HCEC 1CT (cell line): ENCODE measurements at regions not wholly inside any gene's neighbourhood (a gene's known extent, or its start where the extent isn't known, plus 50 kb on each side); places are given as distances from the start of the nearest gene placed in this dataset.
"Not testable (repeated sequence)": the region's sequence is repeated elsewhere in the genome, so short reads cannot be mapped to it uniquely, and the experiment has no call there.

Experiments used
- DNase-seq: peaks from one replicate; pipeline ENCODE4 v3.0.0-alpha.2; 2017

DNA sequence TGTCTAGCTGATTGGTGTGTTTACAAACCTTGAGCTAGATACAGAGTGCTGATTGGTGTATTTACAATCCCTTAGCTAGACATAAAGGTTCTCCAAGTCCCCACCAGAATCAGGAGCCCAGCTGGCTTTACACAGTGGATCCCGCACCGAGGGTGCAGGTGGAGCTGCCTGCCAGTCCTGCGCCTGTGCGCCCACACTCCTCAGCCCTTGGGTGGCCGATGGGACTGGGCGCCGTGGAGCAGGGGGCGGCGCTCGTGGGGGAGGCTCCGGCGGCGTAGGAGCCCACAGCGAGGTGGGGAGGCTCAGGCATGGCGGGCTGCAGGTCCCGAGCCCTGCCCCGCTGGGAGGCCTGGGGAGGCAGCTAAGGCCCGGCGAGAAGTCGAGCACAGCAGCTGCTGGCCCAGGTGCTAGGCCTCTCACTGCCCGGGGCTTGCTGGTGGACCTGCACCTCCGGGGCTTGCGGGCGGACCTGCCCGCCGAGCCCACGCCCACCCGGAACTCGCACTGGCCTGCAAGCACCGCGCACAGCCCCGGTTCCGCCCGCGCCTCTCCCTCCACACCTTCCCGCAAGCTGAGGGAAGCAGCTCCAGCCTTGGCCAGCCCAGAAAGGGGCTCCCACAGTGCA, 51.0 kb upstream of the CDYL start:
- DNase-seq, result not testable (repeated sequence)

DNA sequence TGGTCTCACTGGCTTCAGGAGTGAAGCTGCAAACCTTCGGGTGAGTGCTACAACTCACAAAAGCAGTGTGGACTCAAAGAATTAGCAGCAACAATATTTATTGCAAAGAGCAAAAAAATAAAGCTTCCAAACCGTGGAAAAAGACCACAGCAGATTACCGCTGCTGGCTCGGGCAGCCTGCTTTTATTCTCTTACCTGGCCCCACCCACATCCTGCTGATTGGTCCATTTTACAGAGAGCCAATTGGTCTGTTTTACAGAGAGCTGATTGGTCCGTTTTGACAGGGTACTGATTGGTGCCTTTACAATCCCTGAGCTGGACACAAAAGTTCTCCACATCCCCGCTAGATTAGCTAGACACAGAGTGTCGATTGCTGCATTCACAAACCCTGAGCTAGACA, 51.5 kb upstream of the CDYL start:
- DNase-seq, result not testable (repeated sequence)

DNA sequence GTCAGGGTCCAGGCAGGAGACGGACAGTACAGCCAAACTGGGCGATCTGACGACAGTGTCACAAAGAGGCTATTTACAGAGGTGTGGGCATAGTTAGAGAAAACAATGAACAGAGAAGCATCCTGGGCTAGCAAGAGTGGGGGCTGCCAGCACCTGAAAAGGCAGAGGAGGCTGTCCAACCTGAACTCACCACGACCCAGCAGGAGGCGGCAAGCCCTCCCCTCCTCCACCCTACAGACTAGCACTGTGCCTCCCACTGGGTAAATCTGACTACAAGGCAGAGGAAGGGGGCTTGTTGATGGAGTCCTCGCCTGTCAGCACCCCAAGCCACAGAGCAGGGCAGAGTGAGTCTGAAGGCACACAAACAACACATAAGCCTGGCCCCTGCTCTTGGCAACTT, 52.8 kb upstream of the CDYL start:
- no peak for DNase-seq

DNA sequence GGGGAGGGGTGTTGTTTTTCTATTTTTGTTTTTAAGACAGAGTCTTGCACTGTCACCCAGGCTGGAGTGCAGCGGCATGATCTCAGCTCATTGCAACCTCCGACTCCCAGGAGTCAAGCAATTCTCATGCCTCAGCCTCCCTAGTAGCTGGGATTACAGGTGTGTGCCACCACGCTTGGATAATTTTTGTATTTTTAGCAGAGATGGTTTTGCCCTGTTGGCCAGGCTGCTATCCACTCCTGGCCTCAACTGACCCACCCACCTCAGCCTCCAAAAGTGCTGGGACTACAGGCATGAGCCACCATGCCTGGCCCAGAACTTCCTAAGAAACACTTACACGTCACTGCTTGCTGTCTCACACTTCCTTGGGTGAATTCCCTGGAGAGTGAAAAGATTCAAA, 54.8 kb upstream of the CDYL start:
- DNase-seq, result not testable (repeated sequence)

DNA sequence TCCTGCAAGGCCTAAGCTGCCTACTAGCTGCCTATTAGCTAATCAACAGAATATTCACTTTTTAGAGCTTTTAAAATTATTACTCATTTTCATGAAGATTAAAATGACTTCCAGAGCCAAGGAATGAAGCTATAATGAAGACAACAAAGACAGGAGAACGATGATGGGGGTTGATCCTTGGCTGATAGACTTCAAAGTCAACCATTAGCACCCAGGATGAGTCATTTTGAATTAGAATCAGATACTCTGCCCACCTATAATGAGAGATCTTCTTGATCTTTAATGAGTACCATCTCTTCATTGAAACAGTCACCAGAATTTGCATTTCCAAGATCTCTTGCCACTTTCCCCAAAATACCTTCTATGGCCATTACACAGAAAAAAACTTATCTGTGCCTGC, 56.7 kb upstream of the CDYL start:
- DNase-seq, result no peak

DNA sequence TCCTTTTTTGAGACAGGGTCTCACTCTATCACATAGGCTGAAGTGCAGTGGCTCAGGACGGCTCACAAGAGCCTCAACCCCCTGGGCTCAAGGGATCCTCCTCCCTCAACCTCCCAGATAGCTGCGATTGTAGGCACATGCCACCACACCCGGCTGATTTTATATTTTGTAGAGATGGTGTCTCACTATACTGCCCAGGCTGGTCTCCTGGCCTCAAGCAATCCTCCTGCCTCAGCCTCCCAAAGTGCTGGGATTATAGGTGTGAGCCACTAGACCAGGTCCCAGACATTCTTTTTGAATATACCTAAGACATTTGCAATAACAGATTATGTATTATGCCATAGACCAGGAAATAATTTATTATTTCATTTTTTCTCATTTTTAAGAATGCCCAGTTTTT, 58.3 kb upstream of the CDYL start:
- no peak for DNase-seq

DNA sequence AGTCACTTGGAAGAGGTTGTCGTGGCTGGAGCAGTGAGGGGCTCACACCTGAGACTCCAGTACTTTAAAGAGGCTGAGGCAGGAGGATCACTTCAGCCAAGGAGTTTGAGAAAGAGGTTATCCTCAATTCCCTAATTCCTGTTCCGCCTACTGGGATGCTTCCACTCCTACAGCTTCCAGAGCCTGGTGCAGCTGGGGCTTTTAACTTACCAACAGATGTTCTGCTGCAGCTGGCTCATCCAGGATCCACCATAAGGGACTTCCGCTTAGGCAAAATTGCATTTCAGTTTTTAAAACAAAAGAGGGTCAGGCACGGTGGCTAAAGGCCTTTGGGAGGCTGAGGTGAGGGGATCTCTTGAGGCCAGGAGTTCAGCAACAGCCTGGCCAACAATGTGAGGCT, 59.1 kb upstream of the CDYL start:
- DNase-seq, result no peak

DNA sequence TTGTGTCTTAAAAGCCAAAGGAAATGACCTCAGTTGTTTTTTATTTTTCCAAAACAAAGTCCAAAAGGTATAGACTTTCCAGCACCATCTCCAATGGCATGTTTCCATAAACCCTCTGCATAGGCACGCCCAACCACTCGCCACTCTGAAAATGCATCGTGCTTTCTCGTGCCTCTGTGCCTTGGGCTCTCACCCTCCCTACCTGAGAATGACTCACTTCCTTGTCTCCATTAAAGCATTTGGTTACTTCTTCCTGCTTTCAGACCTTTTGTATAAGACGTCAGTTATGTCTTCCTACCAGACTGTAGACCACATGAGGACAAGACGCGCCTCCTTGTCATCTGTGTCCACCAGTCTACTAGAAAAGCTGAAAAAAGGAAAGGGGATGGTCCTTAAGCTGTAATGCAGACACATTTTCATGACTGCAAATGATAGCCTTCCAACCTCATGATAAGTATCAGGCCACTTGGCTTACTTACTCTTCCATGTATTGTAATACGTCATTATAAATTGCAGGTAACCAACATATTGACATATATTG, 61.2 kb upstream of the CDYL start:
- DNase-seq, result no peak

DNA sequence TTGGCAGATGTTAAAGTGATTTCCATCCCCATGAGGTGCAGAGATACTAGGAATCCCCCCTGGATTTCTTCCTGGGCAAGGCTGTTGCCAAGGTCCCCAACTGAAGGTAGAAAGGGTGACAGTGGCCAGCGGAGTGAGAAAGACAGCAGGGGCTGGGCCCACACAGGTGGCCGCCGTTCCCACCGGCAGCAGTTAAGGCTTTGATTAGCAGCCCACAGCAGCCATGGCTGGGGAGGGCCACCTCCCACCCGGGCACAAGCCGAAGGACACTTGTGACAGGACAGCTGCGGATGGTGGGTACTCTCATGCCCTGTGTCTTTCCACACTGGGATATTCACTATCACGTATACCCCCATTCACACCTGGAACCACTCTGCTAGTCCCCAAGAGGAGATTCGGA, 63.9 kb upstream of the CDYL start:
- no peak for DNase-seq

DNA sequence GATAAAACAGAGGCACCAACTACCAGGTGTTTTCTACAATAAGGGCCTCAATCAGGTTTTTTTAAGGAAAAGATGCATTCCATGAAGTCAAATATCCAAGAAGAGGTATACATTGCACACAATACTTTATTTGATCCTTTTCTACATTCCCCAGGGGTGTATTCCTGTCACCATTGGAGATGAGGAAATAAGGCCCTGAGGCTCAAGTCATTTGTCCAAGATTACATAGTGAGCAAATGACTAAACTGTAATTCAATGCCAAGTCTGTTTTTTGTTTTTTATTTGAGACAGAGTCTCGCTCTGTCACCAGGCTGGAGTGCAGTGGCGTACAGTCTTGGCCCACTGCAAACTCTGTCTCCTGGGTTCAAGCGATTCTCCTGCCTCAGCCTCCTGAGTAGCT, 69.2 kb upstream of the CDYL start:
- DNase-seq, result no peak

DNA sequence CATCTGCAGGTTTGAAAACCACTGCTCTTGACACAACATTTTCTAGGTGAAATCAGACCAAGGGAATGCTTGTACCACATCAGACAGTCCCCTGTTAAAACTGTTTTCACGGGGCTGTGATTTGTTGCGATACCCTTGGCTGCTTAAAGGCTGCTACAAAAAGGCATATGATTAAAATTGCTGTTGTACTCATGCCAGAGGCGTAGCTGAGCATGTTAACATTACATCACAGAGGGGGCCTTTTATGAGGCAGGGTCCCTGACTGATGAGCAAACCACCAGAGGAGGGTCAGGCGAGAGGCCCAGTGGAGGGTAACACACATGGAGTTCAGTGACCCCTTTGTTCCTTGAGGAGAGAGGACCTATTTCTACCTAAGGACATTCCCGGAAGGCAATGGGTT, 70.4 kb upstream of the CDYL start:
- no peak for DNase-seq

DNA sequence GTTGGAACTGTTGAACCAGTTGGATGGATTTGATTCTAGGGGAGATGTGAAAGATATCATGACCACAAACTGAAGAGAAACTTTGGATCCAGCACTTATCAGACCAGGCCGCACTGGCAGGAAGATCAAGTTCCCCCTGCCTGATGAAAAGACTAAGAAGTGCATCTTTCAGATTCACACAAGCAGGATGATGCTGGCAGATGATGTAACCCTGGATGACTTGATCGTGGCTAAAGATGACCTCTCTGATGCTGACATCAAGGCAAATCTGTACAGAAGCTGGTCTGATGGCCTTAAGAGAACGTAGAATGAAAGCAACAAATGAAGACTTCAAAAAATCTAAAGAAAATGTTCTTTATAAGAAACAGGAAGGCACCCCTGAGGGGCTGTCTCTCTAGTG, 72.8 kb upstream of the CDYL start:
- DNase-seq, result no peak

DNA sequence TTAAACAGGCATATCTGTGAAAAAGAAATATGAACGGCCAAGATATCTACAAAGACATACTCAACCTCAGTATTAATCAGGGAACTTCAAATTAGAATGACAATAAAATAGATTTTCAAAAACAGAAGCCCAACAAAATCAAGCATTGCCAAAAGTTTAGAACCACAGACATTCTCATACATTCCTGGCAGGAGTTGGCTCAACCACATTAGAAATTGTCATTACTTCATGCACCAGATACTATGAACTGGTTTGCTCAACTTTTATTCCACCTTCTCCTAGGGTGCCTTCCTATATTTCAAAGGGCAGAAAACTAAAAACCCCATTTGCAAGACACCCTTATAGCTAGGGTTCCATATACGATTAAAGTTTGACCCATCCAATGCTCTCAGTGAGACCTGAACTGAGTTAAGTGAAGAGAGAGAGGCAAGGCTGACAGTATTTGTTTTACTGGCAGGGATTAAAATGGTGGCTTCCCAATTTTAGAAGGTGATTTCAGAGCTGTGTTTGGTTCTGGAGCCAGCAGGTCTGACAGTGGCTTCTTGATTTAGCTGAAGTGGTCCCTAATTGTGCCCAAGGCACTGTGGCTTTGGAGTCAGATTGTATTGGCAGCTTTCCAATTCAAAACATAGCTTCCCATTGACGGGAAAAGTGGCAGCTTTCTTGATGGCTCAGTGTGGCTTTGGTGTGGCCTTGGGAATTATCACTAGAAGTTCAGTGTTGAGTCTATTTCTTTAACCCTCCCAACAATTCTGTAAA, 77.1 kb upstream of the CDYL start:
- DNase-seq, result no peak

DNA sequence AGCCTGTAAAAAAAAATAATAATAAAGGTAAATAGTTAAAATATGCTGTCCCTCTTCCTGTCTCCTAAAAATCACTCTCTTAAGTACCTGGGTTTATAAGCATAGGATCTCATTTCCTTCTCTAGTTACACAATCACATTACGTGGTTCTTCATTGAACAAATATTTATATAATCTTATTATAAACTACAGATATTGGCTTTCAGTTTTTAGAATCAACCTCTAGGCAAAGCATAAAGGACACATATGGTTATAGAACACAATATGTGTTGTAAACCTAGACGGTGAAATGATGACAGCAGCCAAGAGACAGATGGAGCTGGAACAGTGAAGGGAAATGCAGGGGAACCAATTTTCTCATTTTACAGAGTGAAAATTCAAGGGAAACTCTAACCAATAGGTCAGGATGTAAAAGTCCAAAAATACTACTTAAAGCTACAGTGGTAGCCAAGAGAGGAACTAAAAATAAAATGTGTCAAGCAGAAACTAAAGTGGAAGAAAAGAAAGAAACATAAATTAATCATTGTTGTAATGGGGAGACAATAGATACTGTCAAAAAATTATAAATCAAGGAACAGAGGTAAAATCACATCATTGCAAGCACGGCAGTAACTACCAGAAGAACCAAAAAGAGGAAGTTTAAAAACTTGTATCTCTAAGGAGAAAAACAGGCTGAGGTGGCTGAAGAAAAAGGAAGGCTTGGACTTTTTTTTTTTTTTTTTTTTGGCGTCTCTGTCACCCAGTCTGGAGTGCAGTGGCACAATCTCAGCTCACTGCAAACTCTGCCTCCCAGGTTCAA, 82.8 kb upstream of the CDYL start:
- no peak for DNase-seq

DNA sequence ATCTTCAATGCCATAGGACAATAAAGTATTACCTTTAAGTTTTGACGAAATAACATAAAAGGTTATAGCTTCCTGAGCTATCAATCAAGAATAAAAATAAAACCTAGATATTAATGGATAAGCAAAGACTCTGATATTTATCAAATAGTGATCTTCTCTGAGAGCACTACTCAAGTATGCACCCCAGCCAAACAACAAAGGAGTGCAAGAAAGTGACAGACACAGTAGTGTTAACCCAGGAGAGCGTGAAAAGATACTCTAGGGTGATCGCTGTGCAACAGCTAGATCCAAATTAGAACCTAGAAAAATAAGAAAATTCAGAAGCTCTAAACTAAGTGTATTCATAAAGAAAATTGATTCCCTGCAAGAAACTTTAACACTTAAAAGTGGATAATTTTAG, 83.5 kb upstream of the CDYL start:
- DNase-seq, result no peak

DNA sequence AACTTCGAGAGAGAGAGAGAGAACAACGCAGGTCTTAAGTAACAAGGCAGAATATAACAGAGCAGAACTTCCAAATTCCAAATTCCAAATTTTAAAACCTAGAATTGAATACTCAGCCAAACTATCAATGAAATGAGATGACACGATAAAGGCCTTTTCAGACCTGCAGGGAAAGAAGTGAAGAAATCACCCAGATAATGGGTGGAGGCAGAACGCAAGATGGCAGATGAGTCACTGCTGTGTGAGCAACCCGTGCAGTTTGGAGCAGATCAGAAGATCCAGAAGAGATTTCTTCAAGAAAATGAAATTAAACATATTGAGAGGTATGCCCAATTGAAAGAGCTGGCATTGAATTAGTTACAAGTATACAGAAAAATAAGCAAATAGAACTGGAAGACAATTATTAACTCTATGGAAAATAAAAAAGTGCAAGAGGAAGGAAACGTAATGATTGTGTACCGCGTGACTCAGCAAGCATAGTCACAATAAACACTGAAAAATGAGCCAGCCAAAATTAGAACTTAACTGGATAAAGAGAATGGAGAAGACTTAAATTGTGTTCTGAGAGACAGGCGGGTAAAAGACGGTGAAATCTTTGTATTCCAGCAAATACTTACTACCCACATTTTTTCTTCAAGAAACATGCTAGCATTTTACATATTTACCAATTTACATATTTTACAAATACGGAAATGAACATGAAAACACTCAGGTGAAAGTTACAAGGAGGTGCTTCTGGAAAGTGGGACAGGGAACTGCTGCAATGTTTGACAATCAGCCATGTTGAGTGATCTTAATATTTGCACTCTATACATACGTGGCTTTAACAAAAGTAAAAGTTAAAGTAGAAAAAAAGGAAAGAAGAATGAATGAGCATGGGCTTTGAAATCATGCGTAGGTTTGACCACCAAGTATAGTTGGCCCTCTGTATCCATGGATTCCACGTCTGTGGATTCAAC, 87.9 kb upstream of the CDYL start:
- peak; percentile 83 for DNase-seq

DNA sequence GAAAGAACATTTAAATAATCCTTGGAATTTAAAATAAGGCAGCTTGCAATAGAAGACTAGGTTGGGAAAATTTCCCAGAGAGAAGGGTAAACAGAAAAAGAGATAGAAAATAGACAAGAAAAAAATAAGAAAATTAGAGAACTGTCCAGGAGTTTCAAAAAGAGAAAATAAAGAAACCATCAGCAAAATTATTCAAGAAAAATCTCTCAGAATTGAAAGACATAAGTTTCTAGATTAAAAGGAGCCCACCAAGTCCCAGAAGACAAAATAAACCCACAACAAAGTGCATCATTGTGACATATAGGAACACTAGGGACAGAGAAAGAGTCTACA, 88.6 kb upstream of the CDYL start:
- no peak for DNase-seq

DNA sequence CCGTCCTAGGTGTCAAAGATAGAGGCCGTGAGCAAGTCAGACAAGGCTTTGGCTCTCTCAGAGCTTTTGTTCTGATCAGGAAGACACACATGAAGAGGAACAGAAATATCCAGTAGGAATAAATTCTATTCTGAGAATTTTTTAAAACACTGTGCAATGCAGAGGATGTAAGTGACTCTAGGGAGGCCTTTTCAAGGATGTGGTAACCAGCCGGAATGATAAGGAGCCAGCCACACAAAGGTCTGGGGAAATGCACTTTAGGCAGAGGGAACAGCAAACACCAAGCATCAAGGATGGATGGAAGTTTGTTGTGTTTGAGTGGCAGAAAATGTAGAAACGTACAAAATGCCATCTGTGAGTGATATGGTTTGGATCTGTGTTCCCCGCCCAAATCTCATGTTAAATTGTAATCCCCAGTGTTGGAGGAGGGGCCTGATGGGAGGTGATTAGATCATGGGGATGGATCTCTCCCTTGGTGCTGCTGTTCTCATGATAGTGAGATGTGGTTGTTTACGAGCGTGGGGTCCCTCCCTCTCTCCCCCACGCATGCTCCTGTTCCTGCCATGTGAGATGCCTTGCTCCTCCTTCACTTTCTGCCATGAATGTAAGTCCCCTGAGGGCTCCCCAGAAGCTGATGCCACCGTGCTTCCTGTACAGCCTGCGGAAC, 93.6 kb upstream of the CDYL start:
- no peak for DNase-seq

DNA sequence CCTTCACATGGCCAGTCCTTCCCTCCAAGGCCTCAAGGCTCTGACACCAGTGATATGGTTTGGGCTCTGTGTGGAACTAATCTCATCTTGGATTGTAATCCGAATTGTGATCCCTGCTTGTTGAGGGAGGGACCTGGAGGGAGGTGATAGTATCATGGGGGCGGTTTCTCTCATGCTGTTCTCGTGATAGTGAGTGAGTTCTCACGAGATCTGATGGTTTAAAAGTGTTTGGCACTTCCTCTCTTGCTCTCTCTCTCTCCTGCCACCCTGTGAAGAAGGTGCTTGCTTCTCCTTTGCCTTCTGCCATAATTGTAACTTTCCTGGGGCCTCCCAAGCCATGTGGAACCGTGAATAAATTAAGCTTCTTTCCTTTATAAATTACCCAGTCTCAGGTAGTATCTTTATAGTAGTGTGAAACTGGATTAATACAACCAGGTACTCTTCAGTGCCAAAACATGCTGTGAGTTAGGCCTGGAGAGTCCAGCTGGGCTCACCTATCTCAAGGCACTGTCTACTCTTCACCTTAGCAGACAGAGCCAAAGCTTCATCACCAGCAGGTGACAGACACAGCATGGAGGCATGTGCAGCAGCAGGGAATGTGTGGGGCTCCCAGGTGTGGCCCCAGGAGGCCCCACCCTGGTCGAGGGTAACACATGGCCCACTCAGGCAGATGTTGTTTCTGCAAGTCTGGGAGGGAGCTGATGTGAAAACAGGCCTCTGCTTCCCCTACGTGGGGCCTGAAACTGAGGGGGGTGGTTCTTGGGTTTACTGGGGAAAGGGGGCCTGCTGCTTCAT, 97.5 kb upstream of the CDYL start:
- DNase-seq, result no peak

DNA sequence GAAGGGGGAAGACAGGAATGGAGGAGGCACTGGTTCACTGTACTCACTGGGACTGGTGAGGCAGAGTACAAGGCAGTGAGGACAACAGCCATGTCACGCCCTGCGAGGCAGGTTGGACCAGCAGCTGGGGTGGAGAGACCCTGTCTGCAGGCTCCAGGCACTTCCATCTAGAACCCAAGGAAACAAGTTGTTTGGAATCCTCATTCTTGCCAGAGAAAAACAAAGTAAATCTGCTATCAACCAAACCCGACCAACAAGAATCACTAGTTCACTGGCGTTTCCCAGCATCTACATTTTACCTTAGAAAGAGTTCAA, 98.5 kb upstream of the CDYL start:
- no peak for DNase-seq

DNA sequence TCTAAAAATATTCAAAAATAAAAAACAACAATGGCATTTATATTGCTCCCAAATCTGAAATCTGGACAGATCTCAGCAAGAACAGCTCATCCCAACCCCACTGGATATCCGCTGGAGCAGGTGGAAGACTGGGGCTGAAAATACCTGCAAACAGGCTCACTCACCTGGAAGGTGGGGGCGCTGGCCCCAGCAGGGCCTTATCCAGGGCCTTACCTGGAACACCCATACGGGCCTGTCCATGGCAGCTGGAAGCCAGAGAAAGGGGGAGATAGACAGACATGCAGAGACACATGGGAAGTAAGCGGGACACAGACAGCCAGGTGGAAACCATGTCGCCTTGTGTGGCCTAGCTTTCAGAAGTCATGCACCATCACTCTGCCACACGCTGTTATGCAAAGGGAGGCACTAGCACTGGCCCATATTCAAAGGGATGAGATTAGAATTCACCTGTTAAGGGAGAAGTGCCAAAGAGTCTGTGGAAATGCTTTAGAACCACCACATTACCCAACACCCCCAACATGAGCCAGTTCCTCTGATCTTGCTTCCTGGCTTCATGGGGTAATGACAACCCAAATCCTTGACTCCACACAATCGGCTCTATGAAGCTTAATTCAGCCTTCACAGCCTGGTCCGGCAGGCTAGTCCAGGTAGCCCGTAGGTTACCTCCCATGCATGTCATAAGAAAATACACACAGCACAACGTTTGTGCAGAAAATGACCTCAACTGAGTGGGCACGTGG, 99.0 kb upstream of the CDYL start:
- no peak for DNase-seq
